Fibroblast of lung (primary cell): ENCODE measurements at regions not wholly inside any gene's neighbourhood (a gene's known extent, or its start where the extent isn't known, plus 50 kb on each side); places are given as distances from the start of the nearest gene placed in this dataset.

Experiments used
- DNase-seq, 2 donors: peaks; one replicate each; pipeline versions ENCODE4 v3.0.0 to v3.0.0-alpha.2; 2010; ENCODE audit warnings: low read depth in 2 of 2
- H2AFZ ChIP-seq: 2 replicates; pipeline ENCODE4 v1.5.1; 2012; ENCODE audit warnings: low read length, control low read depth, inconsistent platforms
- H3K27ac ChIP-seq: 2 replicates; pipeline ENCODE4 v1.5.1; 2011; ENCODE audit warnings: low read length, control low read depth; ENCODE audit not compliant: insufficient read depth
- H3K27me3 ChIP-seq: 2 replicates; pipeline ENCODE4 v1.5.1; 2011; ENCODE audit warnings: mild to moderate bottlenecking, low read length; ENCODE audit not compliant: control insufficient read depth, insufficient read depth
- H3K36me3 ChIP-seq: 2 replicates; pipeline ENCODE4 v1.5.1; 2011; ENCODE audit warnings: low read length; ENCODE audit not compliant: control insufficient read depth, insufficient read depth
- H3K4me1 ChIP-seq: 2 replicates; pipeline ENCODE4 v1.5.1; 2011; ENCODE audit warnings: low read length; ENCODE audit not compliant: control insufficient read depth, insufficient read depth; ENCODE audit errors: extremely low read depth
- H3K4me2 ChIP-seq: 2 replicates; pipeline ENCODE4 v1.5.1; 2011; ENCODE audit warnings: low read length, control low read depth; ENCODE audit not compliant: insufficient read depth; ENCODE audit errors: extremely low read depth
- H3K4me3 ChIP-seq, 4 experiments: fragments of 200-600 bp in 1 of 4; sonication (generic) in 1 of 4; replicated peaks in 1 of 4; 2 replicates each; pipeline ENCODE4 v1.5.1; 2011 to 2016; ENCODE audit warnings: low read length in 4 of 4, low read depth in 3 of 4, mild to moderate bottlenecking in 3 of 4, control low read depth in 2 of 4, inconsistent platforms in 1 of 4, mixed read lengths in 1 of 4; ENCODE audit not compliant: insufficient read depth in 1 of 4; ENCODE audit errors: control extremely low read depth in 1 of 4
- H3K79me2 ChIP-seq: 2 replicates; pipeline ENCODE4 v1.5.1; 2012; ENCODE audit warnings: mild to moderate bottlenecking, low read length, inconsistent platforms; ENCODE audit not compliant: control insufficient read depth, insufficient read depth
- H3K9ac ChIP-seq: 2 replicates; pipeline ENCODE4 v1.5.1; 2011; ENCODE audit warnings: mild to moderate bottlenecking, low read length, control low read depth; ENCODE audit not compliant: insufficient read depth
- H3K9me3 ChIP-seq: 2 replicates; pipeline ENCODE4 v1.5.1; 2012; ENCODE audit warnings: low read depth, low read length; ENCODE audit not compliant: control insufficient read depth, insufficient read depth
- H4K20me1 ChIP-seq: 2 replicates; pipeline ENCODE4 v1.5.1; 2011; ENCODE audit warnings: low read length; ENCODE audit not compliant: control insufficient read depth, insufficient read depth; ENCODE audit errors: extremely low read depth
- CTCF ChIP-seq, 2 donors: IDR thresholded peaks in 1 of 2; conservative IDR thresholded peaks in 1 of 2; 1 replicate in 1 of 2; 2 replicates in 1 of 2; pipeline ENCODE4 v1.5.1; 2011 to 2012; ENCODE audit warnings: low read length in 2 of 2, control low read depth in 1 of 2, inconsistent platforms in 1 of 2, low read depth in 1 of 2, mild to moderate bottlenecking in 1 of 2
- EZH2 ChIP-seq: IDR thresholded peaks from 2 replicates; pipeline ENCODE4 v1.5.1; 2012; ENCODE audit warnings: low read length, control low read depth, mild to moderate bottlenecking; ENCODE audit errors: missing control alignments

- Histone ChIP-seq H3K9ac (no peak overlapping the region), H3K27me3 (peaks cover 7% of the 10 kb centered on the region), H3K36me3 (no peaks in the 10 kb centered on the region), H3K4me1 (no peaks in the 10 kb centered on the region), H3K4me3 (no peak overlapping the region), H2AFZ (no peak overlapping the region), H3K4me2 (no peak overlapping the region), H3K27ac (no peak overlapping the region), H4K20me1 (no peaks in the 10 kb centered on the region), H3K79me2 (no peaks in the 10 kb centered on the region), H3K9me3 (no peaks in the 10 kb centered on the region)
- TF ChIP-seq CTCF (conservative IDR thresholded peaks at IDR 0.05 in 1 of 2, IDR thresholded peaks at IDR 0.05 in 1 of 2; ENCODE audit: low read depth in 1 of 2, low read length in 2 of 2) (no peak), EZH2 (no peak)
- no peak for DNase-seq
These were observed 281.6 kb downstream of the ZSWIM6 start for GRCh38 chr5:61613679-61614078.

DNA sequence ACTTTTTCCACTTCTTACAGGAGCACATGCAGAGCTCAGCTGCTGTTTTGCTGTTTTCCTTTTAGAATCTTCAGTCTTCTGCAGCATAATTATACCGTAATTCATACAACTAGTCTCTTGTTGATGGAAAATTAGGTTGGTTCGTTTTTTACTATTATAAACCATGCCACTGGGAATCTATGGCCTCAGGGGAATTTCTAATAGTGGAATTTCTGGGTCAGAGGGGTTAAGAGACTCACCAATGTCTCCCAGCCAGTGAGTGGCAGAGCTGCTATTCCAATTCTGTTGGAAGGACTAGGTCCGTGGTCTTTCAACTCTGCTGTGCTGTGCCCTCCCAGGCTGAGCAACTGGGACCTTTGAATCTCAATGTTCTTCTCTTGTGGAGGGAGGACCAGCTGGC, 282.5 kb downstream of the ZSWIM6 start:
- Histone ChIP-seq H3K79me2 (no peaks in the 10 kb centered on the region), H3K27ac (no peak overlapping the region), H3K9me3 (no peaks in the 10 kb centered on the region), H4K20me1 (no peaks in the 10 kb centered on the region), H3K9ac (no peak overlapping the region), H3K4me3 (no peak overlapping the region), H3K4me1 (no peaks in the 10 kb centered on the region), H3K4me2 (no peak overlapping the region), H3K36me3 (no peaks in the 10 kb centered on the region), H3K27me3 (peaks cover 7% of the 10 kb centered on the region), H2AFZ (no peak overlapping the region)
- no peak for DNase-seq
- no peak for TF ChIP-seq EZH2
- no peak for TF ChIP-seq CTCF (conservative IDR thresholded peaks at IDR 0.05 in 1 of 2, IDR thresholded peaks at IDR 0.05 in 1 of 2; ENCODE audit: low read depth in 1 of 2, low read length in 2 of 2)

GRCh38 chr5:61617039-61617438, 285.0 kb downstream of the ZSWIM6 start:
- Histone ChIP-seq H3K27me3 (peaks cover 7% of the 10 kb centered on the region), H3K4me1 (no peaks in the 10 kb centered on the region), H3K9me3 (no peaks in the 10 kb centered on the region), H3K4me3 (no peak overlapping the region), H3K4me2 (no peak overlapping the region), H3K79me2 (no peaks in the 10 kb centered on the region), H4K20me1 (no peaks in the 10 kb centered on the region), H2AFZ (no peak overlapping the region), H3K36me3 (no peaks in the 10 kb centered on the region), H3K27ac (no peak overlapping the region), H3K9ac (no peak overlapping the region)
- no peak for DNase-seq
- TF ChIP-seq CTCF (conservative IDR thresholded peaks at IDR 0.05 in 1 of 2, IDR thresholded peaks at IDR 0.05 in 1 of 2; ENCODE audit: low read depth in 1 of 2, low read length in 2 of 2): no peak
- no peak for TF ChIP-seq EZH2
